AG04450 (cell line): ENCODE measurements at regions not wholly inside any gene's neighbourhood (a gene's known extent, or its start where the extent isn't known, plus 50 kb on each side); places are given as distances from the start of the nearest gene placed in this dataset.
"Not testable (repeated sequence)": the region's sequence is repeated elsewhere in the genome, so short reads cannot be mapped to it uniquely, and the experiment has no call there.

ENCODE experiments used
- CTCF ChIA-PET: fragments of 300-600, 350-600 bp; formaldehyde crosslinking; extraction: SDS; loops from one replicate; lab custom pipeline; 2022; ENCODE audit warnings: antibody characterized with exemption, inconsistent platforms; lab: Charles Lee
- POLR2A ChIA-PET: fragments of 350-600 bp; formaldehyde crosslinking; extraction: SDS; loops from one replicate; lab custom pipeline; 2021; ENCODE audit warnings: antibody characterized with exemption, inconsistent platforms; lab: Yijun Ruan, JAX
- DNase-seq: peaks from one replicate; pipeline ENCODE4 v3.0.0-alpha.2; 2011; ENCODE audit warnings: low read depth, low spot score
- H3K27ac ChIP-seq: one replicate; pipeline ENCODE4 v1.5.1; 2012; ENCODE audit warnings: low read depth, low read length, control low read depth
- H3K27me3 ChIP-seq: one replicate; pipeline ENCODE4 v1.6.0; 2012; ENCODE audit warnings: low read length; ENCODE audit not compliant: control insufficient read depth, insufficient read depth
- H3K4me3 ChIP-seq: 2 replicates; pipeline ENCODE4 v1.5.1; 2011; ENCODE audit warnings: mild to moderate bottlenecking, low read depth, low read length, control low read depth
- H3K9me3 ChIP-seq: 2 replicates; pipeline ENCODE4 v1.5.1; 2012; ENCODE audit warnings: low read length; ENCODE audit not compliant: control insufficient read depth, insufficient read depth
- CTCF ChIP-seq: IDR thresholded peaks from 2 replicates; pipeline ENCODE4 v1.5.1; 2011; ENCODE audit warnings: low read depth, low read length, control low read depth, inconsistent platforms

- ChIA-PET CTCF (no interaction called here), POLR2A (no interaction called here)
- TF ChIP-seq CTCF, result no peak
- Histone ChIP-seq H3K9me3 (no peaks in the 10 kb centered on the region), H3K4me3 (no peak overlapping the region), H3K27ac (no peak overlapping the region), H3K27me3 (no peaks in the 10 kb centered on the region)
- no peak for DNase-seq
Observed at GRCh38 chr3:63719796-63720445, 67.4 kb downstream of the SNTN start.

- DNase-seq, result peak; percentile 10
- CTCF ChIA-PET, H3K27ac ChIP-seq, H3K27me3 ChIP-seq, H3K4me3 ChIP-seq, H3K9me3 ChIP-seq, POLR2A ChIA-PET: not testable (repeated sequence)
Observed at GRCh38 chr3:63720951-63721350, 68.5 kb downstream of the SNTN start.

- ChIA-PET POLR2A (interaction anchor here (0.7 kb wide), 1 partner anchor 67 kb away, joined by 3 read pairs; no protein-coding TSS in a partner anchor), CTCF (no interaction called here)
- peak; percentile 57 for DNase-seq
- no peak for TF ChIP-seq CTCF
- H3K9me3 ChIP-seq, result no peaks in the 10 kb centered on the region
- no peak overlapping the region for H3K4me3 ChIP-seq
- no peaks in the 10 kb centered on the region for H3K27me3 ChIP-seq
- no peak overlapping the region for H3K27ac ChIP-seq
Observed at GRCh38 chr3:63724987-63725386, 72.5 kb downstream of the SNTN start.

GRCh38 chr3:63726656-63727055, 74.2 kb downstream of the SNTN start:
- TF ChIP-seq CTCF, result no peak
- Histone ChIP-seq H3K9me3 (no peaks in the 10 kb centered on the region), H3K27me3 (no peaks in the 10 kb centered on the region), H3K27ac (no peak overlapping the region), H3K4me3 (no peak overlapping the region)
- CTCF ChIA-PET, result no interaction called here
- no peak for DNase-seq
- POLR2A ChIA-PET, result interaction anchor here (0.7 kb wide), 1 partner anchor 280 kb away, joined by 3 read pairs; no protein-coding TSS in a partner anchor

GRCh38 chr3:63727233-63727632, 74.8 kb downstream of the SNTN start:
- no peak for TF ChIP-seq CTCF
- CTCF ChIA-PET, result no interaction called here
- POLR2A ChIA-PET, result interaction anchor here (0.7 kb wide), 1 partner anchor 280 kb away, joined by 3 read pairs; no protein-coding TSS in a partner anchor
- Histone ChIP-seq H3K9me3 (no peaks in the 10 kb centered on the region), H3K27ac (no peak overlapping the region), H3K27me3 (no peaks in the 10 kb centered on the region), H3K4me3 (no peak overlapping the region)
- DNase-seq, result no peak
